B cell (primary cell): ENCODE measurements at regions not wholly inside any gene's neighbourhood (a gene's known extent, or its start where the extent isn't known, plus 50 kb on each side); places are given as distances from the start of the nearest gene placed in this dataset.

Source experiments
- ATAC-seq: fragments of 200-7000 bp; cut with Tn5 transposase; one replicate; pipeline ENCODE4 v1.10.0; 2021; ENCODE audit warnings: low read depth, mild to moderate bottlenecking, moderate number of reproducible peaks, moderate library complexity
- CTCF ChIA-PET: fragments of 350-600 bp; sonication (Branson Sonifier 250); formaldehyde crosslinking; loops from one replicate; lab custom pipeline; 2021; ENCODE audit warnings: antibody characterized with exemption, inconsistent platforms; lab: Charles Lee
- POLR2A ChIA-PET: fragments of 350-600 bp; sonication (Branson Sonifier 250); formaldehyde crosslinking; loops from one replicate; lab custom pipeline; 2021; ENCODE audit warnings: antibody characterized with exemption; lab: Charles Lee
- DNase-seq: peaks from one replicate; pipeline ENCODE4 v3.0.0; 2013
- H2AFZ ChIP-seq: 2 replicates; pipeline ENCODE4 v1.6.1; 2012; ENCODE audit warnings: mild to moderate bottlenecking, low read depth, low read length; ENCODE audit not compliant: insufficient read depth, poor library complexity, severe bottlenecking
- H3K27ac ChIP-seq, 2 donors: 1 replicate in 1 of 2; 2 replicates in 1 of 2; pipeline ENCODE4 v1.5.1; 2012 to 2013; ENCODE audit warnings: low read length in 2 of 2, mild to moderate bottlenecking in 2 of 2, moderate library complexity in 1 of 2
- H3K27me3 ChIP-seq, 4 experiments: fragments of 200-600 bp in 1 of 4; sonication (generic) in 1 of 4; replicated peaks in 1 of 4; 1 replicate in 2 of 4; 2 replicates in 2 of 4; pipeline versions ENCODE4 v1.6.1 to v1.7.0; 2013 to 2016; ENCODE audit warnings: low read length in 3 of 4, mild to moderate bottlenecking in 2 of 4, mixed read lengths in 1 of 4, moderate library complexity in 1 of 4; ENCODE audit not compliant: insufficient read depth in 4 of 4, control insufficient read depth in 3 of 4; ENCODE audit errors: control extremely low read depth in 1 of 4
- H3K36me3 ChIP-seq, 2 experiments: replicated peaks in 1 of 2; 1 replicate in 1 of 2; 2 replicates in 1 of 2; pipeline versions ENCODE4 v1.6.1 to v1.7.1; 2013; ENCODE audit warnings: low read length in 1 of 2; ENCODE audit not compliant: insufficient read depth in 2 of 2, control insufficient read depth in 1 of 2; ENCODE audit errors: control extremely low read depth in 1 of 2, extremely low read depth in 1 of 2
- H3K4me1 ChIP-seq, 2 donors: fragments of 200-600 bp in 1 of 2; sonication (generic) in 1 of 2; 1 replicate in 1 of 2; 2 replicates in 1 of 2; pipeline versions ENCODE4 v1.5.1 to v1.6.1; 2013 to 2017; ENCODE audit warnings: low read length in 2 of 2; ENCODE audit not compliant: control insufficient read depth in 2 of 2, insufficient read depth in 2 of 2
- H3K4me2 ChIP-seq: replicated peaks from 2 replicates; pipeline ENCODE3; 2012; ENCODE audit warnings: mild to moderate bottlenecking, low read depth, low read length; ENCODE audit not compliant: poor library complexity, severe bottlenecking
- H3K4me3 ChIP-seq, 5 experiments: fragments of 200-600 bp in 1 of 5; sonication (generic) in 1 of 5; 1 replicate in 3 of 5; 2 replicates in 2 of 5; pipeline versions ENCODE4 v1.5.1 to v1.7.0; 2011 to 2016; ENCODE audit warnings: low read length in 4 of 5, mild to moderate bottlenecking in 4 of 5, low read depth in 2 of 5, control low read depth in 1 of 5, moderate library complexity in 1 of 5; ENCODE audit not compliant: insufficient read depth in 1 of 5; ENCODE audit errors: control extremely low read depth in 1 of 5, extremely low read depth in 1 of 5
- H3K79me2 ChIP-seq: fragments of 200-600 bp; sonication (generic); one replicate; pipeline ENCODE4 v1.6.0; 2016; ENCODE audit warnings: low read length; ENCODE audit not compliant: control insufficient read depth, insufficient read depth
- H3K9ac ChIP-seq: fragments of 200-600 bp; sonication (generic); 2 replicates; pipeline ENCODE4 v1.6.1; 2017; ENCODE audit warnings: mild to moderate bottlenecking, low read length, moderate library complexity
- H3K9me3 ChIP-seq, 3 donors: one replicate each; pipeline versions ENCODE4 v1.6.1 to v1.7.1; 2013; ENCODE audit warnings: low read length in 2 of 3; ENCODE audit not compliant: control insufficient read depth in 2 of 3, insufficient read depth in 1 of 3; ENCODE audit errors: control extremely low read depth in 1 of 3
- H4K20me1 ChIP-seq: 2 replicates; pipeline ENCODE4 v1.6.0; 2012; ENCODE audit warnings: mild to moderate bottlenecking, low read length; ENCODE audit not compliant: insufficient read depth, control insufficient read depth, poor library complexity, severe bottlenecking
- H3K27ac Mint-ChIP-seq: one replicate; pipeline ENCODE4 v1.8.0; 2021; ENCODE audit warnings: mixed read lengths
- H3K27me3 Mint-ChIP-seq: one replicate; pipeline ENCODE4 v1.8.0; 2021; ENCODE audit warnings: mixed read lengths
- H3K4me1 Mint-ChIP-seq: one replicate; pipeline ENCODE4 v1.8.0; 2021; ENCODE audit warnings: mixed read lengths
- H3K4me3 Mint-ChIP-seq: one replicate; pipeline ENCODE4 v1.8.0; 2021; ENCODE audit warnings: mixed read lengths
- H3K9me3 Mint-ChIP-seq: one replicate; pipeline ENCODE4 v1.8.0; 2022; ENCODE audit warnings: mixed read lengths; ENCODE audit not compliant: insufficient read depth
- EZH2 ChIP-seq: IDR thresholded peaks from 2 replicates; pipeline ENCODE4 v1.6.1; 2012; ENCODE audit warnings: borderline replicate concordance, low read depth, mild to moderate bottlenecking, moderate library complexity, low read length; ENCODE audit not compliant: insufficient read depth, poor library complexity, severe bottlenecking
- WGBS: methylation state at CpG from one replicate; pipeline ENCODE4 v1.1.5; 2013; ENCODE audit warnings: missing lambda C conversion rate; ENCODE audit not compliant: insufficient coverage; 5-methylcytosine and 5-hydroxymethylcytosine counted together
- intact Hi-C: fragments of 100-400 bp; cut with micrococcal nuclease; formaldehyde crosslinking; loops from one replicate; pipeline ENCODE4 v1.10.0; 2022
- TF ChIP-seq, protein P1 (sequence below): fragments of 200-600 bp; IDR thresholded peaks from one replicate; pipeline ENCODE4 v1.8.0; 2022; ENCODE audit warnings: antibody characterized with exemption, mild to moderate bottlenecking

DNA sequence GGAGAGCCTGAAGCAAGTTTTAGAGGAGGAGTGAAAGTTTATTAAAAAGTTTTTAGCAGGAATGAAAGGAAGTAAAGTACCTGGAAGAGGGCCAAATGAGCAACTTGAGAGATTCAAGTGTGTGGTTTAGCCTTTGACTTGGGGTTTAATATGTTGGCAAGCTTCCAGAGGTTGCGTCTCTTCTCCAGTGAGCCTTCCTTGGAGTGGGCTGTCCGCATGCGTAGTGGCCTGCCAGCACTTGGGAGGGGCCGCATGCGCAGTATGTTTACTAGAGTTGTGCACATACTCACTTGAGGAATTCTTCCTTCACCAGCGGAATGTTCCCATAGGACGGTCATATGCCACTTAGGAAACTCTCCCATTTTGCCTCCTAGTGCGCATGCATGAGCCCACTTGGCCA lies 235.2 kb downstream of the ALDH8A1 start:
- no peaks in the 10 kb centered on the region for H3K27me3 ChIP-seq
- H3K9me3 ChIP-seq = no peaks in the 10 kb centered on the region
- CTCF ChIA-PET = no interaction called here
- TF ChIP-seq EZH2 = no peak
- TF ChIP-seq, protein P1, sequence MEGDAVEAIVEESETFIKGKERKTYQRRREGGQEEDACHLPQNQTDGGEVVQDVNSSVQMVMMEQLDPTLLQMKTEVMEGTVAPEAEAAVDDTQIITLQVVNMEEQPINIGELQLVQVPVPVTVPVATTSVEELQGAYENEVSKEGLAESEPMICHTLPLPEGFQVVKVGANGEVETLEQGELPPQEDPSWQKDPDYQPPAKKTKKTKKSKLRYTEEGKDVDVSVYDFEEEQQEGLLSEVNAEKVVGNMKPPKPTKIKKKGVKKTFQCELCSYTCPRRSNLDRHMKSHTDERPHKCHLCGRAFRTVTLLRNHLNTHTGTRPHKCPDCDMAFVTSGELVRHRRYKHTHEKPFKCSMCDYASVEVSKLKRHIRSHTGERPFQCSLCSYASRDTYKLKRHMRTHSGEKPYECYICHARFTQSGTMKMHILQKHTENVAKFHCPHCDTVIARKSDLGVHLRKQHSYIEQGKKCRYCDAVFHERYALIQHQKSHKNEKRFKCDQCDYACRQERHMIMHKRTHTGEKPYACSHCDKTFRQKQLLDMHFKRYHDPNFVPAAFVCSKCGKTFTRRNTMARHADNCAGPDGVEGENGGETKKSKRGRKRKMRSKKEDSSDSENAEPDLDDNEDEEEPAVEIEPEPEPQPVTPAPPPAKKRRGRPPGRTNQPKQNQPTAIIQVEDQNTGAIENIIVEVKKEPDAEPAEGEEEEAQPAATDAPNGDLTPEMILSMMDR = no peak
- H3K79me2 ChIP-seq = no peaks in the 10 kb centered on the region
- H3K9ac ChIP-seq = no peak overlapping the region
- Mint-ChIP-seq H3K9me3 (no peaks in the 10 kb centered on the region), H3K4me3 (no peak overlapping the region), H3K27me3 (peaks cover 27% of the 10 kb centered on the region), H3K4me1 (no peaks in the 10 kb centered on the region), H3K27ac (no peak overlapping the region)
- no peak overlapping the region for H3K27ac ChIP-seq
- no peak for ATAC-seq
- no peak overlapping the region for H3K4me3 ChIP-seq
- WGBS = 89% methylated on average over 6 of the region's 8 CpGs
- no peak overlapping the region for H2AFZ ChIP-seq
- no peak for DNase-seq
- H3K4me2 ChIP-seq = no peak overlapping the region
- no peaks in the 10 kb centered on the region for H3K36me3 ChIP-seq
- H4K20me1 ChIP-seq = no peaks in the 10 kb centered on the region
- intact Hi-C loops = no loop called here
- no peaks in the 10 kb centered on the region for H3K4me1 ChIP-seq
- POLR2A ChIA-PET = no interaction called here

DNA sequence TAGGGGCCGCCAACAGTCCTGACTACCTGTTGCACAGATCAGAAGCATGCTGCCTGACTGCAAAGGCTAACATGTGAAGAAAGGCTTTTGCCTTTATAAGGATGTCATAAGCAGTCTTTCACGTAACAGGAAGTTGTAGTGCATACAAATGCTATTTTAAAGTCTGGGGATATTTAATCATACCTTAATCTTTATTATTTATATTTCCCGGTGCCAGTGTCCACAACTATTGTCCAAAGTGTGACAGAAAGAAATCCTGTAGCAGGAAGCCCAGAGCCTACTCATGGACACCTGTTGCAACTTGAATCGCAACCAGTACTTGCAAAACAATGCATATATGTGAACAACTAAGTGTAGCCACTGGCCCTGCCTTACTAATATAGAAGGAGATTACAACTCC lies 235.8 kb downstream of the ALDH8A1 start:
- intact Hi-C loops = no loop called here
- CTCF ChIA-PET = no interaction called here
- Mint-ChIP-seq H3K4me3 (no peak overlapping the region), H3K27me3 (peaks cover 27% of the 10 kb centered on the region), H3K27ac (no peak overlapping the region), H3K9me3 (no peaks in the 10 kb centered on the region), H3K4me1 (no peaks in the 10 kb centered on the region)
- WGBS = no CpG with 5 or more reads among the region's 4 CpGs
- Histone ChIP-seq H3K27me3 (no peaks in the 10 kb centered on the region), H3K36me3 (no peaks in the 10 kb centered on the region), H3K9me3 (no peaks in the 10 kb centered on the region), H3K4me3 (no peak overlapping the region), H3K4me2 (no peak overlapping the region), H3K27ac (no peak overlapping the region), H3K4me1 (no peaks in the 10 kb centered on the region), H3K9ac (no peak overlapping the region), H4K20me1 (no peaks in the 10 kb centered on the region), H2AFZ (no peak overlapping the region), H3K79me2 (no peaks in the 10 kb centered on the region)
- DNase-seq = no peak
- POLR2A ChIA-PET = interaction anchor here (0.7 kb wide), 1 partner anchor 68 kb away, joined by 4 read pairs; no protein-coding TSS in a partner anchor
- no peak for ATAC-seq
- TF ChIP-seq, protein P1 = no peak
- no peak for TF ChIP-seq EZH2
